Neural cell (in vitro differentiated cells): ENCODE measurements at regions not wholly inside any gene's neighbourhood (a gene's known extent, or its start where the extent isn't known, plus 50 kb on each side); places are given as distances from the start of the nearest gene placed in this dataset.

ENCODE experiments used
- H2AFZ ChIP-seq: fragments of 200-600, 300-800 bp; sonication (generic), shearing (Covaris generic); 2 replicates; pipeline ENCODE4 v1.6.0; 2014; ENCODE audit warnings: low read depth, mild to moderate bottlenecking, antibody characterized with exemption, low read length, moderate library complexity
- H3F3A ChIP-seq: fragments of 200-600 bp; shearing (Covaris generic); 2 replicates; pipeline ENCODE4 v1.6.1; 2016; ENCODE audit warnings: mild to moderate bottlenecking, moderate library complexity, mixed read lengths, antibody characterized with exemption, low read length; ENCODE audit not compliant: insufficient read depth, poor library complexity, severe bottlenecking
- H3K27ac ChIP-seq: fragments of 200-600, 300-800 bp; sonication (generic), shearing (Covaris generic); 2 replicates; pipeline ENCODE4 v1.5.1; 2014; ENCODE audit warnings: mild to moderate bottlenecking, low read length, moderate library complexity
- H3K27me3 ChIP-seq: fragments of 300-800, 200-600 bp; sonication (generic), shearing (Covaris generic); 2 replicates; pipeline ENCODE4 v1.6.0; 2014; ENCODE audit warnings: mild to moderate bottlenecking, low read depth, low read length, moderate library complexity; ENCODE audit not compliant: insufficient read depth
- H3K36me3 ChIP-seq: fragments of 300-800, 200-600 bp; sonication (generic), shearing (Covaris generic); 2 replicates; pipeline ENCODE4 v1.5.1; 2014; ENCODE audit warnings: mild to moderate bottlenecking, antibody characterized with exemption, low read length, moderate library complexity; ENCODE audit not compliant: insufficient read depth
- H3K4me2 ChIP-seq: fragments of 300-800, 200-600 bp; sonication (generic), shearing (Covaris generic); 2 replicates; pipeline ENCODE4 v1.6.0; 2014; ENCODE audit warnings: mild to moderate bottlenecking, low read length
- H3K4me3 ChIP-seq: fragments of 300-800, 200-600 bp; sonication (generic), shearing (Covaris generic); 2 replicates; pipeline ENCODE4 v1.5.1; 2014; ENCODE audit warnings: mild to moderate bottlenecking, low read length, moderate library complexity
- H3K79me2 ChIP-seq: fragments of 200-600 bp; shearing (Covaris generic); replicated peaks from 2 replicates; pipeline ENCODE4 v1.6.0; 2014; ENCODE audit warnings: mild to moderate bottlenecking, low read length, moderate library complexity; ENCODE audit not compliant: insufficient read depth
- H3K9ac ChIP-seq: fragments of 300-800, 200-600 bp; sonication (generic), shearing (Covaris generic); 2 replicates; pipeline ENCODE4 v1.6.1; 2016; ENCODE audit warnings: mild to moderate bottlenecking, low read length, mixed read lengths
- H3K9me2 ChIP-seq: fragments of 200-600 bp; shearing (Covaris generic); 2 replicates; pipeline ENCODE4 v1.6.1; 2016; ENCODE audit warnings: mild to moderate bottlenecking, low read length, mixed read lengths; ENCODE audit not compliant: insufficient read depth
- H3K9me3 ChIP-seq: fragments of 200-600, 300-800 bp; sonication (generic), shearing (Covaris generic); 2 replicates; pipeline ENCODE4 v1.6.1; 2016; ENCODE audit warnings: mild to moderate bottlenecking, mixed run types, low read length, moderate library complexity, mixed read lengths
- H4K20me1 ChIP-seq: fragments of 200-600 bp; shearing (Covaris generic); 2 replicates; pipeline ENCODE4 v1.6.1; 2016; ENCODE audit warnings: mild to moderate bottlenecking, mixed run types; ENCODE audit not compliant: insufficient read depth
- CTCF ChIP-seq: fragments of 450-650 bp; IDR thresholded peaks from 2 replicates; pipeline ENCODE4 v1.5.1; 2014; ENCODE audit warnings: antibody characterized with exemption, mild to moderate bottlenecking, moderate library complexity; ENCODE audit not compliant: poor library complexity, severe bottlenecking
- EP300 ChIP-seq: fragments of 450-650 bp; conservative IDR thresholded peaks from 2 replicates; pipeline ENCODE4 v1.6.1; 2014; ENCODE audit warnings: antibody characterized with exemption, mild to moderate bottlenecking, moderate library complexity; ENCODE audit not compliant: poor library complexity, severe bottlenecking
- EZH2 ChIP-seq: fragments of 200-600, 300-800 bp; shearing (Covaris generic), sonication (generic); IDR thresholded peaks from 2 replicates; pipeline ENCODE4 v1.6.1; 2014; ENCODE audit warnings: antibody characterized with exemption, low read length, borderline replicate concordance, mild to moderate bottlenecking; ENCODE audit not compliant: insufficient read depth, poor library complexity, severe bottlenecking
- MXI1 ChIP-seq: fragments of 450-650 bp; conservative IDR thresholded peaks from 2 replicates; pipeline ENCODE4 v1.6.1; 2014; ENCODE audit warnings: antibody characterized with exemption, mild to moderate bottlenecking; ENCODE audit not compliant: poor library complexity, severe bottlenecking
- POLR2AphosphoS5 ChIP-seq: IDR thresholded peaks from 2 replicates; pipeline ENCODE4 v1.6.1; 2012
- RAD21 ChIP-seq: fragments of 450-650 bp; conservative IDR thresholded peaks from 2 replicates; pipeline ENCODE4 v1.6.1; 2014; ENCODE audit warnings: antibody characterized with exemption, mild to moderate bottlenecking, moderate library complexity
- REST ChIP-seq: IDR thresholded peaks from 2 replicates; pipeline ENCODE4 v1.6.1; 2012; ENCODE audit warnings: borderline replicate concordance
- SMC3 ChIP-seq: fragments of 450-650 bp; conservative IDR thresholded peaks from 2 replicates; pipeline ENCODE4 v1.6.1; 2014; ENCODE audit warnings: antibody characterized with exemption, mild to moderate bottlenecking, moderate library complexity; ENCODE audit not compliant: poor library complexity
- TAF1 ChIP-seq: IDR thresholded peaks from 2 replicates; pipeline ENCODE4 v1.6.1; 2012; ENCODE audit warnings: low read depth

- H3K9me3 ChIP-seq: no peaks in the 10 kb centered on the region
- TF ChIP-seq POLR2AphosphoS5 (no peak), EP300 (no peak), MXI1 (no peak)
- H4K20me1 ChIP-seq: no peaks in the 10 kb centered on the region
- no peaks in the 10 kb centered on the region for H3K27me3 ChIP-seq
- no peak overlapping the region for H3K9ac ChIP-seq
- no peak overlapping the region for H3K27ac ChIP-seq
- no peaks in the 10 kb centered on the region for H3F3A ChIP-seq
- no peaks in the 10 kb centered on the region for H3K79me2 ChIP-seq
- no peaks in the 10 kb centered on the region for H3K36me3 ChIP-seq
- H2AFZ ChIP-seq: no peak overlapping the region
- H3K4me2 ChIP-seq: no peak overlapping the region
- H3K9me2 ChIP-seq: no peaks in the 10 kb centered on the region
- H3K4me3 ChIP-seq: no peak overlapping the region
These were observed 62.4 kb upstream of the ADRB2 start for GRCh38 chr5:148763996-148764395.

GRCh38 chr5:148765061-148765460 lies 61.4 kb upstream of the ADRB2 start:
- no peak overlapping the region for H3K4me2 ChIP-seq
- H3K79me2 ChIP-seq: no peaks in the 10 kb centered on the region
- H3K9me3 ChIP-seq: no peaks in the 10 kb centered on the region
- no peak overlapping the region for H3K4me3 ChIP-seq
- H3K9ac ChIP-seq: no peak overlapping the region
- no peaks in the 10 kb centered on the region for H3F3A ChIP-seq
- H3K9me2 ChIP-seq: no peaks in the 10 kb centered on the region
- H4K20me1 ChIP-seq: no peaks in the 10 kb centered on the region
- no peak overlapping the region for H2AFZ ChIP-seq
- no peaks in the 10 kb centered on the region for H3K36me3 ChIP-seq
- H3K27ac ChIP-seq: no peak overlapping the region
- TF ChIP-seq TAF1: no peak
- no peak for TF ChIP-seq POLR2AphosphoS5
- no peak for TF ChIP-seq EZH2
- TF ChIP-seq SMC3: no peak
- TF ChIP-seq REST: no peak
- TF ChIP-seq CTCF: no peak
- no peaks in the 10 kb centered on the region for H3K27me3 ChIP-seq

- H2AFZ ChIP-seq: no peak overlapping the region
- H3K36me3 ChIP-seq: no peaks in the 10 kb centered on the region
- no peak overlapping the region for H3K4me3 ChIP-seq
- H3K4me2 ChIP-seq: no peak overlapping the region
- H3K9me2 ChIP-seq: no peaks in the 10 kb centered on the region
- no peak overlapping the region for H3K9ac ChIP-seq
- H3K27ac ChIP-seq: no peak overlapping the region
- no peaks in the 10 kb centered on the region for H3F3A ChIP-seq
- TF ChIP-seq POLR2AphosphoS5: no peak
- TF ChIP-seq EZH2: no peak
- no peak for TF ChIP-seq RAD21
- TF ChIP-seq EP300: no peak
- TF ChIP-seq REST: no peak
- no peaks in the 10 kb centered on the region for H3K9me3 ChIP-seq
- H3K27me3 ChIP-seq: no peaks in the 10 kb centered on the region
- H4K20me1 ChIP-seq: no peaks in the 10 kb centered on the region
- H3K79me2 ChIP-seq: no peaks in the 10 kb centered on the region
These were observed 57.5 kb upstream of the ADRB2 start for GRCh38 chr5:148768806-148769415.
